Fibroblast of lung (primary cell): ENCODE measurements at regions not wholly inside any gene's neighbourhood (a gene's known extent, or its start where the extent isn't known, plus 50 kb on each side); places are given as distances from the start of the nearest gene placed in this dataset.

Experiments
- DNase-seq, 2 donors: peaks; one replicate each; pipeline versions ENCODE4 v3.0.0 to v3.0.0-alpha.2; 2010; ENCODE audit warnings: low read depth in 2 of 2
- H2AFZ ChIP-seq: 2 replicates; pipeline ENCODE4 v1.5.1; 2012; ENCODE audit warnings: low read length, control low read depth, inconsistent platforms
- H3K27ac ChIP-seq: 2 replicates; pipeline ENCODE4 v1.5.1; 2011; ENCODE audit warnings: low read length, control low read depth; ENCODE audit not compliant: insufficient read depth
- H3K27me3 ChIP-seq: 2 replicates; pipeline ENCODE4 v1.5.1; 2011; ENCODE audit warnings: mild to moderate bottlenecking, low read length; ENCODE audit not compliant: control insufficient read depth, insufficient read depth
- H3K36me3 ChIP-seq: 2 replicates; pipeline ENCODE4 v1.5.1; 2011; ENCODE audit warnings: low read length; ENCODE audit not compliant: control insufficient read depth, insufficient read depth
- H3K4me1 ChIP-seq: 2 replicates; pipeline ENCODE4 v1.5.1; 2011; ENCODE audit warnings: low read length; ENCODE audit not compliant: control insufficient read depth, insufficient read depth; ENCODE audit errors: extremely low read depth
- H3K4me2 ChIP-seq: 2 replicates; pipeline ENCODE4 v1.5.1; 2011; ENCODE audit warnings: low read length, control low read depth; ENCODE audit not compliant: insufficient read depth; ENCODE audit errors: extremely low read depth
- H3K4me3 ChIP-seq, 4 experiments: fragments of 200-600 bp in 1 of 4; sonication (generic) in 1 of 4; replicated peaks in 1 of 4; 2 replicates each; pipeline ENCODE4 v1.5.1; 2011 to 2016; ENCODE audit warnings: low read length in 4 of 4, low read depth in 3 of 4, mild to moderate bottlenecking in 3 of 4, control low read depth in 2 of 4, inconsistent platforms in 1 of 4, mixed read lengths in 1 of 4; ENCODE audit not compliant: insufficient read depth in 1 of 4; ENCODE audit errors: control extremely low read depth in 1 of 4
- H3K79me2 ChIP-seq: 2 replicates; pipeline ENCODE4 v1.5.1; 2012; ENCODE audit warnings: mild to moderate bottlenecking, low read length, inconsistent platforms; ENCODE audit not compliant: control insufficient read depth, insufficient read depth
- H3K9ac ChIP-seq: 2 replicates; pipeline ENCODE4 v1.5.1; 2011; ENCODE audit warnings: mild to moderate bottlenecking, low read length, control low read depth; ENCODE audit not compliant: insufficient read depth
- H3K9me3 ChIP-seq: 2 replicates; pipeline ENCODE4 v1.5.1; 2012; ENCODE audit warnings: low read depth, low read length; ENCODE audit not compliant: control insufficient read depth, insufficient read depth
- H4K20me1 ChIP-seq: 2 replicates; pipeline ENCODE4 v1.5.1; 2011; ENCODE audit warnings: low read length; ENCODE audit not compliant: control insufficient read depth, insufficient read depth; ENCODE audit errors: extremely low read depth
- EZH2 ChIP-seq: IDR thresholded peaks from 2 replicates; pipeline ENCODE4 v1.5.1; 2012; ENCODE audit warnings: low read length, control low read depth, mild to moderate bottlenecking; ENCODE audit errors: missing control alignments
- TF ChIP-seq, protein P1 (sequence below), 2 donors: IDR thresholded peaks in 1 of 2; conservative IDR thresholded peaks in 1 of 2; 1 replicate in 1 of 2; 2 replicates in 1 of 2; pipeline ENCODE4 v1.5.1; 2011 to 2012; ENCODE audit warnings: low read length in 2 of 2, control low read depth in 1 of 2, inconsistent platforms in 1 of 2, low read depth in 1 of 2, mild to moderate bottlenecking in 1 of 2

GRCh38 chr3:168442502-168442901 lies 346.8 kb upstream of the GOLIM4 start:
- no peak for DNase-seq
- no peak overlapping the region for H3K9ac ChIP-seq
- no peak overlapping the region for H3K27ac ChIP-seq
- no peak overlapping the region for H2AFZ ChIP-seq
- no peak overlapping the region for H3K4me3 ChIP-seq
- H3K36me3 ChIP-seq = no peaks in the 10 kb centered on the region
- H3K4me1 ChIP-seq = no peaks in the 10 kb centered on the region
- no peak for TF ChIP-seq EZH2
- TF ChIP-seq, protein P1, sequence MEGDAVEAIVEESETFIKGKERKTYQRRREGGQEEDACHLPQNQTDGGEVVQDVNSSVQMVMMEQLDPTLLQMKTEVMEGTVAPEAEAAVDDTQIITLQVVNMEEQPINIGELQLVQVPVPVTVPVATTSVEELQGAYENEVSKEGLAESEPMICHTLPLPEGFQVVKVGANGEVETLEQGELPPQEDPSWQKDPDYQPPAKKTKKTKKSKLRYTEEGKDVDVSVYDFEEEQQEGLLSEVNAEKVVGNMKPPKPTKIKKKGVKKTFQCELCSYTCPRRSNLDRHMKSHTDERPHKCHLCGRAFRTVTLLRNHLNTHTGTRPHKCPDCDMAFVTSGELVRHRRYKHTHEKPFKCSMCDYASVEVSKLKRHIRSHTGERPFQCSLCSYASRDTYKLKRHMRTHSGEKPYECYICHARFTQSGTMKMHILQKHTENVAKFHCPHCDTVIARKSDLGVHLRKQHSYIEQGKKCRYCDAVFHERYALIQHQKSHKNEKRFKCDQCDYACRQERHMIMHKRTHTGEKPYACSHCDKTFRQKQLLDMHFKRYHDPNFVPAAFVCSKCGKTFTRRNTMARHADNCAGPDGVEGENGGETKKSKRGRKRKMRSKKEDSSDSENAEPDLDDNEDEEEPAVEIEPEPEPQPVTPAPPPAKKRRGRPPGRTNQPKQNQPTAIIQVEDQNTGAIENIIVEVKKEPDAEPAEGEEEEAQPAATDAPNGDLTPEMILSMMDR (conservative IDR thresholded peaks at IDR 0.05 in 1 of 2, IDR thresholded peaks at IDR 0.05 in 1 of 2; ENCODE audit: low read depth in 1 of 2, low read length in 2 of 2) = no peak
- no peaks in the 10 kb centered on the region for H3K9me3 ChIP-seq
- no peaks in the 10 kb centered on the region for H4K20me1 ChIP-seq
- H3K4me2 ChIP-seq = no peak overlapping the region
- no peaks in the 10 kb centered on the region for H3K79me2 ChIP-seq
- H3K27me3 ChIP-seq = no peaks in the 10 kb centered on the region

- Histone ChIP-seq H3K4me2 (no peak overlapping the region), H3K9ac (no peak overlapping the region), H3K4me3 (no peak overlapping the region), H3K27ac (no peak overlapping the region), H3K9me3 (no peaks in the 10 kb centered on the region), H3K27me3 (no peaks in the 10 kb centered on the region), H3K79me2 (no peaks in the 10 kb centered on the region), H4K20me1 (no peaks in the 10 kb centered on the region), H3K36me3 (no peaks in the 10 kb centered on the region), H3K4me1 (no peaks in the 10 kb centered on the region), H2AFZ (no peak overlapping the region)
- no peak for DNase-seq
- TF ChIP-seq EZH2 = no peak
- TF ChIP-seq, protein P1 (conservative IDR thresholded peaks at IDR 0.05 in 1 of 2, IDR thresholded peaks at IDR 0.05 in 1 of 2; ENCODE audit: low read depth in 1 of 2, low read length in 2 of 2) = no peak
Measured at GRCh38 chr3:168436245-168436724, 340.6 kb upstream of the GOLIM4 start.

DNA sequence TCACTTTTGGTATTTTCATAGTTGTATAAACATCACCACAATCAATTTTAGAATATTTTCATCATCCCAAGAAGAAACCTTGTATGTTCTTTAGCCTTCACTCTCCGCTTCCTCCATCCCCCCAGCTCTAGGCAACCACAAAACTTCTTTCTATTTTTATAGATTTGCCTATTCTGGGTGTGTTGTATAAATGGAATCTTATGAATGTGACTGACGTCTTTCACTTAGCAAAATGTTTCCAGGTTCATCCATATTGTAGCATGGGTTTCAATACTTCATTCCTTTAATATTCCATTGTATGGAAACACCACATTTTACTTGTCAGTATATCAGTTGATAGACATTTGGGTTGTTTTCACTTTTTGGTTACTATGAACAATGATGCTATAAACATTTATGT lies 335.8 kb upstream of the GOLIM4 start:
- Histone ChIP-seq H3K4me1 (no peaks in the 10 kb centered on the region), H2AFZ (no peak overlapping the region), H3K36me3 (no peaks in the 10 kb centered on the region), H3K27me3 (no peaks in the 10 kb centered on the region), H3K9ac (no peak overlapping the region), H3K27ac (no peak overlapping the region), H3K79me2 (no peaks in the 10 kb centered on the region), H4K20me1 (no peaks in the 10 kb centered on the region), H3K4me3 (no peak overlapping the region), H3K4me2 (no peak overlapping the region), H3K9me3 (no peaks in the 10 kb centered on the region)
- DNase-seq = peak in 1 of 2 donors; percentile 20
- no peak for TF ChIP-seq EZH2
- TF ChIP-seq, protein P1 (conservative IDR thresholded peaks at IDR 0.05 in 1 of 2, IDR thresholded peaks at IDR 0.05 in 1 of 2; ENCODE audit: low read depth in 1 of 2, low read length in 2 of 2) = no peak
